Activated CD4-positive, alpha-beta T cell treated with anti-CD3 and anti-CD28 coated beads for 48 hours (primary cell): ENCODE measurements at regions not wholly inside any gene's neighbourhood (a gene's known extent, or its start where the extent isn't known, plus 50 kb on each side); places are given as distances from the start of the nearest gene placed in this dataset.
"Not testable (repeated sequence)": the region's sequence is repeated elsewhere in the genome, so short reads cannot be mapped to it uniquely, and the experiment has no call there.

ENCODE experiments used
- DNase-seq: peaks from one replicate; pipeline ENCODE4 v3.0.0-alpha.2; 2020

DNA sequence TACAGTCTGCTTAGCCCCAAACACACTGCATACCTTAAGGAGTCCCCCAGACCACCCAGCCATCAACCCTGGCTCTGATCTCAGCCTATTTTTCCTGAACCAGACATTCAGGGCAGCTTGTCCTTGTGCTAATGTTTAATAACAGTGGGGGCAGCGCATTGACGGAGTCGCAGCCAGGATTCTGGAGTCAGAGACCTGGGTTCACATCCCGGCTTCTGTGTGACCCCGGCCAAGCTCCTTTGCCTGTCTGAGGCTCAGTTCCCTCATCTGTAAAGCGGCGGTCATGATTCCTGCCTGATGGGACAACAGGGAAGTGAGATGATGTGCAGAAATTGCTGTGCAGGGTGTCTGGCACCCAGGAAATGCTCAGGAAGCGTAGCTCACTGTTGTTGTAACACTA lies 63.1 kb downstream of the MATN1 start:
- DNase-seq, result no peak

DNA sequence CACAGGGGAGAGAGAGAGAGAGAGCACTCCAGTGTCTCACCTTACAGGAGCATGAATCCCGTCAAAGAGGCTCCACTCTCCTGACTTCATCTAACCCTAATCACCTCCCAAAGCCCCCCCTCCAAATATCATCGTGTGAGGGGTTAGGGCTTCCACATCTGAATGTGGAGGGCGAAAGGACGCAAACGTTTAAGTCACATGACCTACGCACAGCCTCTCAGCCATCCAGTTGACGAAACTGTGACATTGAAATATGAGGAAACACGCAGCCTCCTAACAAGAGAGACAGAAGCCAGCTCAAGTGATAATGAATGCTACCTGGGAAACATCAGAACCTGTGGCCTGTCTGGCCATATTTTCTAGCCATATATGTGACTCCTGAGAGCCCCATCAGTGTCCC lies 63.7 kb downstream of the MATN1 start:
- DNase-seq, result no peak

DNA sequence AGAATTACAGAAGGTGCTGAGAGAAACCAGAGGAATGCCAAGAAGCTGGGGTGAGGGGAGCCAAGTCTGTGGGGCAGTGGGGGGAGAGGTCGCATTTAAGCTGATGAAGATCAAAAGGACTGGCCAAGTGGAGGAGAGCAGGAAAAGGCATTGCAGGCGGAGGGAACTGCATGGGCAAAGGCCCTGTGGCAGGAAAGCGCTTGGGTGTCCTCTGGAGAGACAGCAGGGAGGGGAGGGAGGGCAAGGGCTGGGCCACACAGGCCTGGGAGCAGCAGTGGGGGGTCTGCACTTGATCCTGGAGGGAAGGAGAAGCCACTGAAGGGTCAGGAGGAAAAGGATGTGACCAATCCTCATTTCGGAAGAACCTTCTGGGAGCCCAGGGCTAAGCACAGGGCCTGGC lies 65.0 kb downstream of the MATN1 start:
- DNase-seq, result not testable (repeated sequence)

DNA sequence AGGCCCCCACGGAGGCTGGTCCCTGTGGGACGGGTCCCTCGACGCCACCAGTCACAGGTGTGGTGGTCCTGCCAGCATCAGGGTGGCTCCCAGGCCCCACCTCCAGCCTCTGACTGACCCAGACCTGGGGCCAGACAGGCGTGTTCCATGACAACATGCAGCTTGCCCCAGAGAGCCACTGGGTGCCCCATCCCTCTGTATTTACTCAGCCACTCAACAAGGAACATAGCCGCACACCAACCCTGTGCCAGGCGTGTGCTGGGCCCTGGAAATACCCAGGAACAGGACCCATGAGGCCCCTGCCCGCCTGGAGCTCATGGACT lies 65.4 kb downstream of the MATN1 start:
- DNase-seq, result no peak

DNA sequence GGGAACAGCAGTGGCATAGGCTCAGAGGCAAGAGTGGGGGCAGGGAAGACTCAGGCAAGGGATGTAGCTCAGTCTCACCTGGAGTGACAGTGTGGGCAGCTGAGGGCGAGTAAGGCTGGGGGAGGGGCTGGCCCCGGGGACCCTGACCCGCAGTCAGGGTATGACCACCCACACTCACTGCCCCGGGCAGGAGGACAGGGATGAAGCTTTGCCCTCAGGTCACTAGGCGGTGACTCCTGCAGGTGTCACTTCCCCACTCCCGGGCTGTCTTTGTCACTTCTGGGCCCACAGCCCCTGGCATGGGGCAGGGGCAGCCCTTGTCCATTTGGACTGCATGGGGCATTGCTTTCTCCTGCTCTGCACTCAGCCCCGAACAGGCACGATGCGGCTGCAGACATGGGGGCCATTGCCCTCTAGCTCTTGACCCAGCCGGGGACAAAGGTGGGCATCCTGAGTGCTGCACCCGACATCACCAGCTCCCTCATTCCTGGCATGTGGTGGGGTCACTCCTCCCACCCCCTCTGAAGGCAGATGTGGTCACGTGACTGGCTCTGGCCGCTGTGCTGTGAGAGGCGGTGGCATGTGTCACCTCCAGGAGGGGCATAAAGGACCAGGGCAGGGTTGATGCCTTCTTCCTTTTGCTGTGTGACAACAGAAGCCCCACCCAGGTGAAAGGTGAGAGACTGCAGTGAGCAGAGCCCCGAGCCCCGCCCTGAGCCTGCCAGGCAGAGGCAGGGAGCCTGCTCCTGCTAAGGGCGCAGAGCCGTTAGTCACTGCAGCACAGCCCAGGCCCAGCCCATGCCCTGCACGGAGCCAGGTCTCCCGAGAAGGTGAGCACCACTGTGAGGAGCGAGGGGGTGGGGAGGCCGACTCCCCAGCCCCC lies 66.0 kb downstream of the MATN1 start:
- DNase-seq, result no peak

DNA sequence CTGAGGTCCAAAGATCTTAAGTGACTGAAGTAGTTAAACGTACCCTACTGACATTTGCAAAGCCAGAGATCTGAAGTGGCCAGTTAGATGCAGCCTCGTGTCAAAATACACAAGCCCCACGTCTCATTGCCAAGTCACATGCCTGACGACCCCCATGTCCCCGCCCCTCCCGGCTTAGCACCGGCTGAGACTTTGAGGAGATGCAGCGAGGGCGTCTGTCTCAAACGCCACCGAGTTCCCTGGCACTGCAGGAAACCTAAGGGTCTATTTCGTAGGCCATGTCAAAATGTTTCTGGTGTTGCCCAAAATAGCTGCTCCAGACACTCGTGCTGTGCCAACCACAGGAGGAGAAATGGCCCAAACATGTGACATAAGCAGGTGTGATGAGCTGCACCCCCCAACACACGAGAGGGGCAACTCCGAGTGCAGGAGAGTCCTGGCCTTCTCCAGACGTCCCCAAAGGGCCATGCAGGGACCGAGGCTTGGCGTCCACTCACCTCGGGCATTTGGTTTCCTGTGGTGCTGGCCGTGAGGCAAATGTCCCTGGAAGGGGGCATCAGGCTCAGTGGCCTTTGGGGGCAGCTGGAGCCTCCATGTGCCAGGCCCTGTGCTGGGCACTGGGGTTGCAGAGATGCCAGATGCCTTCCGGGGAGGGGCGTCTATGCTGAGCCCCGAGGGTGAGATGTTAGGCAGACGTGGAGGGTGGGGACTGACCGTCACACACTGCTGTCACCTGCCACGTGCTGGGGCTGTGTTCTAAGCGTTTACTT lies 67.0 kb downstream of the MATN1 start:
- DNase-seq, result no peak

DNA sequence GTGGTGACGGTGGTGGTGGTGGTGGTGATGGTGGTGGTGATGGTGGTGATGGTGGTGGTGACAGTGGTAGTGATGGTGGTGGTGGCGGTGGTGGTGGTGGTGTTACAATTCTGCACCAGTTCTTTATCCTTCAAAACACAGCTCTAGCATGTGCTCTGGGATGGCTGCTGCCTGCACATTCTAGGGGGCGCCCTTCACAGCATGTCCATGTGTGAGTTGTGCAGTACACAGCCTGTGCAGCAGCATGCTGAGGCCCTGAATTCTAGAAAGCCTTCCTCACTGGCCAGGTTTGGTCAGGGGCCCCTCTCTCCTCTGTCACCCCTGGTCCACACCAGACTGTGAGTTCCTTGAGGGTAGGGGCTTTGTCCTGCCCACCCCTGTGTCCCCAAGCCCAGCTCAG lies 67.7 kb downstream of the MATN1 start:
- no peak for DNase-seq

DNA sequence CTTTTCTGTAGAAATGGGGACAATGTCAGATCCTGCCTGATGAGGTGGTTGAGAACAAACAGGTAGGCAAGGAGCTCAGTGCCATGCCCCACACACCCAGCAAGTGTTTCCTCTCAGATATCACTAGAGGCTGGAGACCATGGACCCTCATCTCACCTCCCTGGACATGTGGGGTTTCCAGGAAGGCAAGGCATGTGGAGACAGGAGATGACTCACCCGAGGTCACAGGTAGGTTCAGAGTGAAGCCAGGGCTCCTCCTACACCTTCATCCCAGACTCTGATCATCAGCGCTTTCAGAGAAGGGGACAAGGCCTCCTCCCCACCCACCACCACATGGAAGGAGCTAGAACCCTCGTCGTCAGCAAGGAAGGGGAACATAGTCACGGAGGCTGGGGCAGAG lies 69.2 kb downstream of the MATN1 start:
- DNase-seq, result no peak

DNA sequence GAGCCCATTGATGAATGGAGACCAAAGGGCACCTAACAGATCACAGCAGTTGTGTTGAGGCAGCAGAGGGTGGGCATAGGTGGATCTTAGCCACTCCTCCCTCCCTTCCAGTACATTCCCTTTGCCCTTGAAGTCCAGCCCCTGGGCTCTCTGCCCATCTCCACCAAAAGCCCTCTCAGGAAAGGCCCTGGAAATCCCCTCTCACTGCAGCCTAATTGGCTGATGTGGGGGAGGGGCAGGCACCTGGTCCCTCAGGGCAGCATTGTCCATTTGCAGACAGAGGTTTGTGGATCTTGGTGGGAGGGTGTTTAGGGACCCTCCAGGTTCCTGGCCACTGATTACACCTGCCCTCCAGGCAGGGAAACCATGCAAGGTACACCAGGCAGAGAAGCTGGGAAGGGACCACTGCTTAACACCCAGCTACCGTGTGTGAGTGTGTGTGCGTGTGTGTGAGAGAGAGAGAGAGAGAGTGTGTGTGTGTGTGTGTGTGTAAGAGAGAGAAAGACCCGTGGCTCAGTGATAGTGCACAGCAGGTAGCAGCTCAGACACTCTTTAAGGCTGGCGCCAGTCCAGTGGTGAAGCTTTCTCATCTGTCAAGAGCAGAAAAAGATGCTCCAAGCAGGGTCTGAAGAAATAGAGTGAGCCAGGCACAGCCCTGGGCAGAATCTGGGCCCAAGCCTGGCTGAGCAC lies 71.1 kb downstream of the MATN1 start:
- no peak for DNase-seq

DNA sequence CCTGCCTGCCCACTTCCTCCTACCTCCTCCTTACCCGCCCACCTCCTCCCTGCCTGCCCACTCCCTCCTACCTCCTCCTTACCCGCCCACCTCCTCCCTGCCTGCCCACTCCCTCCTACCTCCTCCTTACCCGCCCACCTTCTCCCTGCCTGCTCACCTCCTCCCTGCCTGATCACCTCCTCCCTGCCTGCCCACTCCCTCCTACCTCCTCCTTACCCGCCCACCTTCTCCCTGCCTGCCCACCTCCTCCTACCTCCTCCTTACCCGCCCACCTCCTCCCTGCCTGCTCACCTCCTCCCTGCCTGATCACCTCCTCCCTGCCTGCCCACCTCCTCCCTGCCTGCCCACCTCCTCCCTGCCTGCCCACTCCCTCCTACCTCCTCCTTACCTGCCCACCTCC lies 72.0 kb downstream of the MATN1 start:
- not testable (repeated sequence) for DNase-seq

DNA sequence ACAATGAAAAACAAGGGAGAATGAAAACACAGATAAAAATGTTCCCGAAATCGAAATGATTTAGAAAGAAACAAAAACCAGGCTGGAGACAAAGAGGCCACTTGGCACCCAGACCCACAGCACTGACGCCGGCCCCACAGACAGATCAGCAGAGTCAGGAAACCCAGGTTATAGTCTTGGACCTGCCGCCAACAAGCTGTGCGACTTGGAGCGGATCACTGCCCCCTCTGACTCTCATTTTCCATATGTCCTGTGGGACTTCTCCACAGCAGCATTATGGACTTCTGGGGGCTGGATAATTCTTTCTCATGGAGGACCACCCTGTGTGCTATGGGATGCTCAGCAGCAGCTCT lies 72.4 kb downstream of the MATN1 start:
- DNase-seq, result no peak

DNA sequence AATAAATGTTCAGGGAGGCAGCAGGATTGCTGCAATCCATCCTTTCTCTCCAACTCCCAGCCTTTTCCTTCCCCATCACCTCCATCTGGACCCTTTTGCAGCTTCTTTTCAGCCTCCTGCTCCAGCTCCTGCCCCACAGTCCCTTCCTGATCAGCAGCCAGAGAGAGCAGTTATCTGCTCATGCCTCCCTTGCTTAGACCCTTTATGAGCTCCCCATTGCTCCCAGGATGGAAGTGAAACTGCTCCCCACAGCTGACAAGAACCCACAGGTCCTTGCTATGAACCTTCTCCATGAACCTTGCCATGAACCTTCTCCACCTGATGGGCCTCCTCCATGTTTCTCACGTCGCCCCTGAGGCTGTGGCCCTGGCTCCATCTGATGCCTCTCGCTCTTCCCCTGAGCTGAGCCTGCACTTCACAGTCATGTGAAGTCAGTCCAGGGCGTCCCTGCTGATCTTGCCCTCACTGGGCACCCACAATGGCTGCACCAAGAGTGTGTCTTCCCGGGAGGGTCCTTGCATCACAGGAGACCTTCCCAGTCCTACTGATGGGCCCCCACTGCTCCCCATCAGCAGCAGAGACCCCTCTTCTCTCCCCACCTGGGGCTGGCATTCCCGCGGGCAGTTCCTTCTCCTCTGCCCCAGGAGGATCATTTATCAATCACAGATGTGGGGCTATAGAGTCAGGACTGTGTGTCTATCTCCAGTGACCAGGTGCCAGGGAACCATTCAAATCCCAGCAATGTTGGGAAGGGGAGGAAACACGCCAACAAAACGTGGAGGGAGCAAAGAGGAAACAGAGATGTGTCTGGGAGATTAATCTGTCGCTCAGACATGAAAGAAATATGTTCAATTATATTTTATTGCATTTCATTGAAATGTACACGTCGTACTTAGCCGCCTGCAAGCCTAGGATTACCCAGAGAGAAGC lies 73.1 kb downstream of the MATN1 start:
- no peak for DNase-seq

DNA sequence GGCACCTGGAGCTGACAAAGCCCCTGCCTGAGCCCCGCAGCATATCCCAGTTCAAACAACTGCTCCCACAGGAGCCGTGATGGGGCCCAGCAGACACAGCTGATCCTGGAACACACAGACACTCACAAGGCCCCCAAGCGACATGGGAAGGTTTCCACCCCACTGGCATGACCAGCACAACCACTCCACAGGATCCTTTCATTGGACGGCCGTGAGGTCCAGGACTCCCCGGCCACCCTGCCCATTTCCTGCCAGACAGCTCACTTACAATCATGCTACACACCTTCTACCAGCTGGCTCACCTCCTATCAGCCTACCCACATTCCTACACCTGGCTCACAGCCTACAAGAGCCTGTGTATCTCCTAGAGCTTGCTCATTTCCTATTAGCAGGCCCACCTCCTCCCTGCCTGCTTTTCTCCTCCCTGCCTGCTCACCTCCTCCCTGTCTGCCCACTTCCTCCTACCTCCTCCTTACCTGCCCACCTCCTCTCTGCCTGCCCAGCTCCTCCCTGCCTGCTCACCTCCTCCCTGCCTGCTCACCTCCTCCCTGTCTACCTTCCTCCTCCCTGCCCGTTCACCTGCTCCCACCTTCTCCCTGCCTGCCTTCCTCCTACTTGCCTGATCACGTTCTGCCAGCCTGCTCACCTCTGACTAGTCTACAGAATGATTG lies 73.9 kb downstream of the MATN1 start:
- DNase-seq, result no peak

DNA sequence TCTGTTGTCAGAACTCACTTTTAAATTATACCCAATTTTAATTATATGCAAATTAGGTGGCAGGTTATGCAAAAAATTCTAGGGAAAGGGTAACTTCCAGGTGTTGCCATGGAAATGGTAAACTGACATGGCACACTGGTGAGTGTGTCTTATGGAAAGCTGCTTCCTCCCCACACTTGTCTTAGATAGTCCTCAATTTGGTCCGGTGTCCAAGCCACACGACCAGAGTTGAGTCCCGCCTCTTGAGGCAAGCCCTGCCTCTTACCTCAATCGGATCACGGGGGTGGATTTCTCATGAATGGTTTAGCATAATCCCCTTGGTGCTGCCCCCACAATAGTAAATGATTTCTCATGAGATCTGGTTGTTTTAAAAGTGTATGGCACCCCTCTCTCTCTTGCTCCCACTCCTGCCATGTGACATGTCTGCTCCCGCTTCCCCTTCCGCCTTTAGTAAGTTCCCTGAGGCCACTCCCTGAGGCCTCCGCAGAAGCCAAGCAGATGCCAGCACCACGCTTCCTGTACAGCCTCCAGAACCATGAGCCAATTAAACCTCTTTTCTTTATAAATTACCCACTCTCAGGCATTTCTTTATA lies 74.9 kb downstream of the MATN1 start:
- DNase-seq, result no peak

DNA sequence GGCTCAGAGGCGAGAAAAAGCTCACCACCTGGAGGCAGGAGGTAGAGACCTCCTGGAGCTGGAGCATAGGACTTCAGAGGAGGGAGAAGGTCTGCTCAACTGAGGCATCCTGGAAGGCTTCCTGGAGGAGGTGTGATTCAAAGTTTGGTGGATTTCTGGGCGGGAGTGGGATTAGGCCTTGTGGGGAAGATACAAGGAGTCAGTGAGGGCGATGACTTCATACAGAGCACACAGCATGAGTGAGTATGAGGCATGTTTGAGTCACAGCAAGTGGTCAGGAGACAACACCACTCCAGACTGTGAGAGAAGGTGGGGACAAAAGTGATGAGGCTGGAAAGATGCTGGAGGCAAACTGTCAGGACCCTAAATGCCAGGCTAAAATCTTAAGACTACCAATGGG lies 77.6 kb downstream of the MATN1 start:
- DNase-seq, result no peak

DNA sequence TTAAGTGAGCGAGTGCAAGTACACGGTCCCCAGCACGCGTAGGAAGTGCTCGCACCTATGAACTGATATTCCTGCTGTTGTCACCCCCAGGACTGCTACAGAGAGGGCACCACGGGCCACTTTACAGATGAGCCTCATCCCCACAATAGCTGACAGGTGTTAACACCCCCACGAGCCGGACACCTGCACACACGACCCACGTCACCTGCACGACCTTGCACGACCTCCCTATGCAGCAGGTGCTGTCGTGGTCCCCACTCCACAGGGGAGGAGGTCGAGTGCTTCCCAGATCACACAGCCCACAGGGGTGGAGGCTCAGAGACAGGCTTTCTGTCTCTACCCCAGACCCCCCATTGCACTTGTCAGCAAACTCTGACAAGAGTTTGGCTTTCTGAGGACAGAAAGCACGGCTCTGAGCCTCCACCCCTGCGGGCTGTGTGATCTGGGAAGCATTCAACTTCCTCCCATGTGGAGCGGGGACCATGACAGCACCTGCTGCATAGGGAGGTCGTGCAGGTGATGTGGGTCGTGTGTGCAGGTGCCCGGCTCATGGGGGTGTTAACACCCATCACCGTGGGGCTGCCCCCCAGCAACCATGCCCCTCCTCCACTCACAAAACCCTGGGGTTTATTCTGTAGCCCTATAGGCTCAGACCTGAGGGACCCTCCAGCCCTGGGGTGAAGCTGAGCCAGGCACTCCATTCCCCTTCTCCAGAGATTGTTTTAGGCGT lies 80.8 kb downstream of the MATN1 start:
- no peak for DNase-seq

DNA sequence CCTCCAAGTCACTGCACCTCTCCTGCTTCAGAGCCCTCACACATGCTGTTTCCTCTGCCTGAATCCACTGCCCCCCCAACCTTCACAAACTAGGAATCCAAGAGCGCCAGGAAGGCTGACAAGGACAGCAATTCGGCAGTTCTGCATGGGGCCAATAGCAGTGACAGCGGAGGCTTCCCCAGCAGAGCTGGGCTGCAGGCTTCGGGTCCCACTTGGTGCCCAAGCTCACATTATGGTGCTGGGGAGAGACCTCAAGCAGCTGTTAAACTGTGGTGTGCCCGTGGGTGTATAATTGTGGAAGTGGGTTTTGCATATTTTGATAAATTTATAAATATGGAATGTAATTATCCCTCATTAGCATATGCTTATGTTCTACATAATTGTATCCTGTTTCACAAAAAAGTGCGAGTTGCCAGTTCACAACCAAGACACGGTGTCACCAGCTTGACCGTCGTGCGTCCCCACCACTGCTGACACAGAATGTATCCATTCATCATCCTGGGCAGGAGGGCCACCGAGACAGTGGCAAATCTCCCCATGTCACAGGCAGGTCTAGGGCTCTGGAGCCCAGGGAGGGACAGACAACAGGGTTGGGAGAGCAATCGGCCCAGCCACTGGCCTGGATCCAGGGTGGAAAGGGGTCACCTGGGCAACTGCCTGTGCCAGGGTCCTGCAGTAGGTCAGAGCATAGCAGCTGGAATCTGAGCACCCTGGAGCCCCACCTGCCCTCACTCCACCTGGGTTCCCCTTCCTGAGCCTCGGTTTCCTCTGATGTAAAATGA lies 81.6 kb downstream of the MATN1 start:
- no peak for DNase-seq

DNA sequence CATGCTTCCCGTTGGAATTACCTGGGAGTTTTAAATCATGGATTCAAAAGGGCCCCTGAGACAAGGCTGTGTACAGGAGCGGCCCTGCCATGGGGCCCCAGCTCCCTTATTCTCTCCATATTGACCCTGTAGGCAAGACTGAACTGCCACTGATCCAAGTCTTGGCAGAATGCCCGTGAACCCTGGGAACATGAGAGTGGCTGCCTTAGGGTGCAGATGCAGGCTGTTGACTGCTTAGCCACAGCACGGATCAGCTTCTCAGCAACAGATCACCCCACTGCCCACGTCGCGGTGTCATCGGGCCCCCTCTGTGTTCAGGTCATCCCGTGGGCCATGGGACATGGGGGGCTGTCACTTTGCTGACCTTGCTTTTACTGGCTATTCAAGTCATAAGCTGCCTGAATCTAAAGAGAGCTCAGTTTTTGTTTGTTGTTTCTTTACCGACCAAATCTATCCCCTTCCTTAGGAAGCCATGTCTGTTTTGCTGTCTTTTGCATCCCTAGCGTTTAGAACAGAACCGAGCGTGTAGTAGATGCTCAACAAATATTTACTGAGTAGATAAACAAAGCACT lies 83.4 kb downstream of the MATN1 start:
- DNase-seq, result no peak

DNA sequence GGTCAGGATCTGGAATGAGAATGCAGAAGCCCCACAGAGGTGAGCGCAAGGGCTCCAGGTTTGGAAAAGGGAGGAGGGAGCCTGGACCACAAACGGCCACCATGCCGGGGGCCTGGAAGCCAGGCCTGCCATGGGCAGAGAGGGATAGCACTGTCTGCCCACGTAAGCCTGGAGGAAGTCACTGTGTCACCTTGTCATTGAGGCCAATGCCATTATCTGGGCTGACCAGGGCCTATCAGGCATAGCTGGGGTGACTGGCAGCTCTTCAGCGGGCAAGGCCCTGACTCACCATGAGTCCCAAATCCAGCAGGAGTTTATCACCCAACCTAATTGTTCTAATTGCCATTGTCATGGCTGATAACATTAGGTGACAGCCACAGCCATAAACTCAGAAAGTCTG lies 84.6 kb downstream of the MATN1 start:
- no peak for DNase-seq

DNA sequence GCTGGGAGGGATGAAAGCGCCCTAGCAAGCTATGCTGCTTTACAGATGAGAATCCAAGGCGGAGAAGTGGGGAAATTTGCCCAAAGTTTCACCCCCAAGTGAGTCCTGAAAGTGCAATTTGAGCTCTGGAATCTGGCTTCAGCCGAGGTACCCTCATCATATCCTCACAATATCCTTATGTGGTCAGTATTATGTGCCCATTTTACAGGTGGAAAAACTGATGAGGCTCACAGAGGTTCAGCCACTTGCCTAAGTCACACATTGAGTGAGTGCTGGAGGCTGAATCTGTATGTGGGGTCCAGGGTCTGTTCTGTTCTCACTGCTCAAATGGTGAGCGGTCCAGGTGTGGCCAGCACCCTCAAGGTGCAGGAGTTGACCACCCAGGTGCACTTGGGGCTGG lies 85.3 kb downstream of the MATN1 start:
- DNase-seq, result no peak
